GM13976 (cell line): ENCODE measurements at regions not wholly inside any gene's neighbourhood (a gene's known extent, or its start where the extent isn't known, plus 50 kb on each side); places are given as distances from the start of the nearest gene placed in this dataset.

Experiments used
- DNase-seq: peaks from one replicate; pipeline ENCODE4 v3.0.0; 2012; ENCODE audit warnings: low spot score
- in situ Hi-C: fragments of 300-500 bp; cut with MboI; formaldehyde crosslinking; loops from one replicate; pipeline ENCODE4 v1.12.0; 2022; ENCODE audit warnings: low sequenced_read_pairs, mixed read lengths, inconsistent platforms; ENCODE audit not compliant: unreplicated experiment
- TF ChIP-seq, protein P1 (sequence below): IDR thresholded peaks from 2 replicates; pipeline ENCODE4 v1.5.1; 2012; ENCODE audit warnings: borderline replicate concordance, mild to moderate bottlenecking; ENCODE audit not compliant: insufficient read depth; ENCODE audit errors: extremely low read depth, missing control alignments, control extremely low read depth

DNA sequence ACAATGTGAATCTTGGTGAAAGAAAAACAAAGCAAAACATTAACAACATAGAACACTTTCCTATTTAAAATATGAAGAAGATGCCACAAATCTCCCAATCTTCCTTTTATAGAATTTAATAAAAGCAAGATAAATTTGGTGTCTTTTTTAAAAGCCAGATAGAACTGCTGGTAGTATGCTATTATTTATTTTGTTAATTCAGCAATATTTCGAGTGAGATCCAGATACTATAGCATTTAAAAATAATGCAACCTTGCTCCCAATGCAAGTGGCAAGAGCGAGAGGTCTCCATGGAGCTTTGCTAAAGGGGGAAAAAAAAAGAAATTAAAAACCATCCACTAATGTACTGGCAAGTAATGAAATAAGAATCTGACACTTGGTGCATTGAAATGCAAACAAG is 121.8 kb downstream of the IL20RB start:
- TF ChIP-seq, protein P1, sequence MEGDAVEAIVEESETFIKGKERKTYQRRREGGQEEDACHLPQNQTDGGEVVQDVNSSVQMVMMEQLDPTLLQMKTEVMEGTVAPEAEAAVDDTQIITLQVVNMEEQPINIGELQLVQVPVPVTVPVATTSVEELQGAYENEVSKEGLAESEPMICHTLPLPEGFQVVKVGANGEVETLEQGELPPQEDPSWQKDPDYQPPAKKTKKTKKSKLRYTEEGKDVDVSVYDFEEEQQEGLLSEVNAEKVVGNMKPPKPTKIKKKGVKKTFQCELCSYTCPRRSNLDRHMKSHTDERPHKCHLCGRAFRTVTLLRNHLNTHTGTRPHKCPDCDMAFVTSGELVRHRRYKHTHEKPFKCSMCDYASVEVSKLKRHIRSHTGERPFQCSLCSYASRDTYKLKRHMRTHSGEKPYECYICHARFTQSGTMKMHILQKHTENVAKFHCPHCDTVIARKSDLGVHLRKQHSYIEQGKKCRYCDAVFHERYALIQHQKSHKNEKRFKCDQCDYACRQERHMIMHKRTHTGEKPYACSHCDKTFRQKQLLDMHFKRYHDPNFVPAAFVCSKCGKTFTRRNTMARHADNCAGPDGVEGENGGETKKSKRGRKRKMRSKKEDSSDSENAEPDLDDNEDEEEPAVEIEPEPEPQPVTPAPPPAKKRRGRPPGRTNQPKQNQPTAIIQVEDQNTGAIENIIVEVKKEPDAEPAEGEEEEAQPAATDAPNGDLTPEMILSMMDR = no peak
- in situ Hi-C loops = no loop called here
- no peak for DNase-seq

DNA sequence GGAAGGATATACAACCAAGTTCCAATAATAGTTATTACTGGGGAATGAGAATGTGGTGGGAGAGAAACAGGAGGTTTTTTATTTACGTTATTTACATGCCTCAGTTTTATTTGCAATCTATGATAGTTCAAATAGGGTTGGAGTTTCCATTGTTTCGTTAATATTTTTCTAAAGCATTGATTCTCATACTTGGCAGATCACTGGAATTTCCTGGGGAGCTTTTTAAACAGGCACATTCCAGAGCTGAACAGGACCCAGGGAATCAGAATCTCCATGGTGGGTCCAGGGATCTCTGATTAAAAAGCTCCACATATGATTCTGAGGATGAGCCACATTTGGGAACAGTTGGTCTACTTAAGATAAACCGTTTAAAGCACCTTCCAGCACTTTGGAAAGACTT is 123.9 kb downstream of the IL20RB start:
- in situ Hi-C loops = no loop called here
- TF ChIP-seq, protein P1 = no peak
- DNase-seq = no peak

DNA sequence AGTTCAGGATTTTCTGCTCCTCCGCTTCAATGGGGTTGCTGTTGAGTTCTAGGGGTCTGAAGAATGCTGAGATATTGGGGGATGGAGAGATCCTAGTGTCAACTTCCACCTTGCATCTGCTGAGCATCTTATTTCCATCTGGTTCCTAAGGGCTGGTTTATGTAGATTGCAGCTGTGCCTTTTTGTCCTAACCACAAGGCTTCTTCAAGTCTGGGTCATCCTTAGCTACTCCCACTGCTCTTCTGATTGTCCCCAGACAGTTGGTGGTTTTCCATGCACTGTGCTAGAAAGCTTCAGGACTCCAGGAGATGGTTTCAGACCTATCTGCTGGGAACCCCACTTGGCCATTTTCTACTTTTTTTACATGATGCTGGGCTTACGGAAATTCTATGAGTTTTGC is 125.0 kb downstream of the IL20RB start:
- TF ChIP-seq, protein P1 = no peak
- in situ Hi-C loops = no loop called here
- DNase-seq = no peak

DNA sequence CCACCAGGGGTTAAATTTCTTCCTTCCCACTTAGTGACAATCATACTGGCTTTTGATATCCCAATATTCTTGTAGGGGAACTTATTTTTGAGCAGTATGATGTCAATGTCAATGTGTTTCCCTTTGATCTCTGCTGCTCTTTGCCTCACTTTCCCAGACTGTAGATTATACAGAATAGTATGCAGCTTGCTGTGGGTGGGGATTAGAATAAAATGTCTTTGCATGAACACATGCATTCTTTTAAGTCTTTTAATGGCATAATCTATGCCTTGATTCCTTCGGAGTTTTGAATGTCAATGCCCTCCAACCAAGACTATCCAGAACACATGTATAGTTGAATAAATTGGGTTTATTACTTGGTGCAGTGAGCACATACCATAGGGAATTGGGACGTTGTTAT is 125.5 kb downstream of the IL20RB start:
- TF ChIP-seq, protein P1 = no peak
- in situ Hi-C loops = no loop called here
- DNase-seq = no peak

DNA sequence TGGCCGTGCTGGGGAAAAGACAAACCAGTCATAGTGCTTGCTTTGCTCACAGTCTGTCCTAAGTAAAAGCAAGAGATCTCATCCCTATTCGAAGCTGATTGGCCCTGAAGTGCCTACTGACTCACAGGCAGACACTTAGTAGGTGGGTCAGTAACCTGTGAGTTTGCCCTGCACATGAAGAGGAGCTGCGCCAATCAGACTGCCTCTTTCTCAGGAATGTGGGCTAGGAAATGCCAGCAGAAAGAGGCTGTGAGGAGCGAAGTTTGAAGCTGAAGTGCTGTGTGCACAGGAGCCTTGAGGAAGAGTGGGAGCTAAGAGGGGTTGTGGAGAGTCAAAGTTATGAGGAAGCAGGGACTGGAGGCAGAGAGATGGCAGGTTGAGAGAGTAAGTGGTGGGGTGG is 126.8 kb downstream of the IL20RB start:
- TF ChIP-seq, protein P1 = no peak
- no peak for DNase-seq
- in situ Hi-C loops = no loop called here

DNA sequence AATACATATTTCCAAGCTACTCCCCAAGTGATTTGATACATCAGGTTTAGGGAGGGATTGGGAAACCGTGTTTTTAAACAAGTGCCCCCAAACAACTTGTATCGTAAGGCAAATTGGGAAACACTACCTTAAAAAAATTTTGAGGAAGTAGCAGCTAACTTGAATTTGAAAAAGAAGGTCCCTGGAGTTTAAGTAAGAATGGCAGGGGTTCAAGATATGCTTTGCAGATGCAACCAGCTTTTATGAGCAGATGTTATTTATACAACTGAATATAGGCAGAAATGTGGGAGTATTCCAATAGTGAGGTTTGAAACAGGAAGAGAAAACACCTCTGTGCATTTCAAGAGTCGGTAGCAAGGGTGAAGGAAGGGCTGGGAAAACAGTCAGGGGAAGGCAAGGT is 139.6 kb downstream of the IL20RB start:
- TF ChIP-seq, protein P1 = no peak
- DNase-seq = no peak
- in situ Hi-C loops = no loop called here

DNA sequence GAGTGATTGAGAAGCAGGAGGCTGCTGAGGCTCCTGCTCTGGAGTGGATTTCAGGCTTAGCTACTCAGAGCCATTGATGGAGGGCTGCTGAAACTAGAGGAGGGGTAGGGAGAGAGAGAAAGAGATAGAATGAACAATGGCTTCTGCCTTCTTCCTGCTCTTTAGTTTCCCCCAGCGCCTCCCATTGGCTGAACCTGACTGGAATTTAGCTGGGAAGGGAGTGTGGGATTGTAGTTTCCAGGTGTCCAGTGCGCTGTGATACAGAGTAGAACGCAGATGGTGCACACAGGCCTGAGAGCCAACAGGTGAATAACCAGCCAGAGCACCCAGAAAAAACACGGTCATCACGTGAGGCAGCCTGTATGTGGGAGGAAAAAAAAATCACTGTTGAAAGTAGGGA is 140.1 kb downstream of the IL20RB start:
- in situ Hi-C loops = no loop called here
- TF ChIP-seq, protein P1 = no peak

More for the DNA sequence above, 140.1 kb downstream of the IL20RB start:
- DNase-seq = no peak
